Epithelial cell of esophagus (primary cell): ENCODE measurements at regions not wholly inside any gene's neighbourhood (a gene's known extent, or its start where the extent isn't known, plus 50 kb on each side); places are given as distances from the start of the nearest gene placed in this dataset.

Experiments used
- DNase-seq: peaks from one replicate; pipeline ENCODE4 v3.0.0; 2010; ENCODE audit warnings: low read depth
- H3K4me3 ChIP-seq: 2 replicates; pipeline ENCODE4 v1.5.1; 2011; ENCODE audit warnings: mild to moderate bottlenecking, low read length, control low read depth
- TF ChIP-seq, protein P1 (sequence below): IDR thresholded peaks from 2 replicates; pipeline ENCODE4 v1.5.1; 2011; ENCODE audit warnings: low read depth, mild to moderate bottlenecking, low read length, control low read depth, inconsistent platforms; ENCODE audit not compliant: insufficient read depth; ENCODE audit errors: missing control alignments

DNA sequence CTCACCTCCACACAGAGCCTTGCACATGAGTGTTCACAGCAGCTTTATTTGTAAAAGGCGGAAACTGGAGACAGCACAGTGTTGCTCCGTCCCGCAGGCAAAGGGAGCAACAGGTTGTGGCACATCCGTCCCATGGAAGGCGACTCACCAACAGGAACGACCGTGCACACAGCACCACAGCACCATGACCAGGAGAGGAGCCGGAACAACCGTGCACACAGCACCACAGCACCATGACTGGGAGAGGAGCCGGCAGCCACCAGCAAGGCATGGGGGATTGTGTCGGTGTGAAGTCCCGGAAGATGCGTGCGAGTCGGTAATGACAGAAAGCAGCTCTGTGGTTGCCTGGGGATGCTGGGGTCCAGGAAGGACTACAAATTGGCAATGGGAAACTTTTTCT is 158.5 kb downstream of the C9orf50 start:
- peak; percentile 29 for DNase-seq
- no peak overlapping the region for H3K4me3 ChIP-seq

GRCh38 chr9:129460323-129461261 is 160.3 kb downstream of the C9orf50 start:
- H3K4me3 ChIP-seq: peak overlapping the region; percentile 42
- TF ChIP-seq, protein P1, sequence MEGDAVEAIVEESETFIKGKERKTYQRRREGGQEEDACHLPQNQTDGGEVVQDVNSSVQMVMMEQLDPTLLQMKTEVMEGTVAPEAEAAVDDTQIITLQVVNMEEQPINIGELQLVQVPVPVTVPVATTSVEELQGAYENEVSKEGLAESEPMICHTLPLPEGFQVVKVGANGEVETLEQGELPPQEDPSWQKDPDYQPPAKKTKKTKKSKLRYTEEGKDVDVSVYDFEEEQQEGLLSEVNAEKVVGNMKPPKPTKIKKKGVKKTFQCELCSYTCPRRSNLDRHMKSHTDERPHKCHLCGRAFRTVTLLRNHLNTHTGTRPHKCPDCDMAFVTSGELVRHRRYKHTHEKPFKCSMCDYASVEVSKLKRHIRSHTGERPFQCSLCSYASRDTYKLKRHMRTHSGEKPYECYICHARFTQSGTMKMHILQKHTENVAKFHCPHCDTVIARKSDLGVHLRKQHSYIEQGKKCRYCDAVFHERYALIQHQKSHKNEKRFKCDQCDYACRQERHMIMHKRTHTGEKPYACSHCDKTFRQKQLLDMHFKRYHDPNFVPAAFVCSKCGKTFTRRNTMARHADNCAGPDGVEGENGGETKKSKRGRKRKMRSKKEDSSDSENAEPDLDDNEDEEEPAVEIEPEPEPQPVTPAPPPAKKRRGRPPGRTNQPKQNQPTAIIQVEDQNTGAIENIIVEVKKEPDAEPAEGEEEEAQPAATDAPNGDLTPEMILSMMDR: no peak
- peak; percentile 85 for DNase-seq

More for the DNA sequence above, 158.5 kb downstream of the C9orf50 start:
- TF ChIP-seq, protein P1: no peak

DNA sequence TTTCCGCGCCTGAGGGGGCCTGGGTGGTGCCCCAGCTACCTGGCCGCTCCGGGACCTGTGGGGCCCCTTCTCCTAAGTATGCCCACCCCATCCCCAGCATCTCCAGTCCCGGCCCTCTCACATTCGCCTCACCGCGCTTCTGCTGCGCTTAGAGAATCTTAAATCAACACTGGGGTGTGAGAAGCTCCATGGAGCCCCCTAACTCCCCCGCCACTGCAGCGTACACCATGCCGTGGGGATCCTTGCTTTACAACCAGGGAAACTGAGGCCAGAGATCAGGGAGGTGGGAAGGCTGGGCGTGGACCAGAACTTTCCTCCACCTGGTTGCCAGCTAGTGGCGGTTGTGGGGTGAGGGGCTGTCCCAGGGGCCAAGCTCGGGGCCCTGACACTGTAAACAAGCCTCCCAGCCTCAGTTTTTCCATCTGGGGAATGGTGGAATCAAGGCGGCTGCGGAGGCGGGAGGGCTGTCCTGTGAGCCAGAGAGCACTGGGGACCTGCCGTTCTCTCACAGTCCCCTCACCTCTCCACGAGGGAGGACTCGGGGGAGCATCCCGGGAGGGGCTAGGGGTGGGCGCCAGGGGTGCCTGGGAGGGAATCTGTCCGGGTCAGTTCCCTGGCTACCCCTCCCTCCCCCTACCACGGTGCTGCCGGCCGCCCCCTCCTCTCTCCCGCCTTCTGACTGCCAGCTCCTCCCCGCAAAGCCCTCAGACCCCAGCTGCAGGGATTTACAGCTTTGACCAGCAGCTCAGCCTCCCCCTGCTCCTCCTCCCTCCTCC is 161.2 kb downstream of the C9orf50 start:
- TF ChIP-seq, protein P1: no peak
- no peak for DNase-seq
- no peak overlapping the region for H3K4me3 ChIP-seq

GRCh38 chr9:129458663-129459546 is 162.0 kb downstream of the C9orf50 start:
- no peak for DNase-seq
- TF ChIP-seq, protein P1: no peak
- no peak overlapping the region for H3K4me3 ChIP-seq

DNA sequence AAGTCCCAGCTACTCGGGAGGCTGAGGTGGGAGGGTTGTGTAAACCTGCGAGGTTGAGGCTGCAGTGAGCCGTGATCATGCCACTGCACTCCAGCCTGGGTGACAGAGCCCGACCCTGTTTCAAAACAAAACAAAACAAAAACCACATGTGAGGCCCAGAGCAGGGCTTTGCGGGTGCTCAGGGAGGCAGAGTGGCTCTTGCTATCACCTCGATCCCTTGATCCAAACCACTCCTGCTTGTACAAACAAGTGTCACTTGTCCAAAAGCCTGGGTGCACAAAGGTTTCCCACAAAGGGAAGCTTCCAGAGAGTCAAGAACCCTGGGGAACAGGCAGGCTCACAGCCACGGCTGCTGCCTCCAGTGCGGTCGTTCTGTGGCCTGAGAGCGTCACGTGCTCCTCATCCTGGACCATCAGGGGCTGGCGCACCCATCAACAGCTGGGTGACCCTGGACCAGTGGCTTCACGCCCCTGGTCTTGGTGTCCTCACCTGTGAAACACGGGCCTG is 162.7 kb downstream of the C9orf50 start:
- no peak for DNase-seq
- H3K4me3 ChIP-seq: no peak overlapping the region
- TF ChIP-seq, protein P1: no peak

DNA sequence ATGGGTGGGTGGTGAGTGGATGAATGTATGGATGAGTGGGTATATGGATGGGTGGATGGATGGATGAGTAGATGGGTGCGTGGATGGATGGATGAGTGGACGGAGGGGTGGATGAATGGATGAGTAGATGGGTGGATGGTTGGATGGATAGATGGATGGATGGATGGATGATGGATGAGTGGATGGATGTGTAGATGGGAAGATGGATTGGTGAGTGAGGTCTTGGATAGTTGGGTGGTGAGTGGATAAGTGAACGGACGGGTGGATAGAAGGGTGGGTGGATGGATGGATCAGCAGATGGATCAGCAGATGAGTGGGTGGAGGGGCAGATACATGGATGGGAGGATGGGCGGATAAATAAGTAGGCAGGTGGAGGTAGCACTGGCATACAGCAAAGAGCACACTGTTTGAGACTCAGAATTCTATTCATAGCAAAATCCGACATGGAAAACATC is 163.5 kb downstream of the C9orf50 start:
- TF ChIP-seq, protein P1: no peak
- DNase-seq: no peak

More for the DNA sequence above, 163.5 kb downstream of the C9orf50 start:
- H3K4me3 ChIP-seq: no peak overlapping the region
